ENCODE measurements at regions not wholly inside any gene's neighbourhood (a gene's known extent, or its start where the extent isn't known, plus 50 kb on each side); places are given as distances from the start of the nearest gene placed in this dataset.

- no peak for DNase-seq (ENCODE audit: low spot score)
- ChIA-PET CTCF (no interaction called here), POLR2A (ENCODE audit: low non-redundant PET) (no interaction called here)
- no peak for TF ChIP-seq CTCF (conservative IDR thresholded peaks at IDR 0.05; ENCODE audit: low read depth)
- no peak overlapping the region for H3K27ac ChIP-seq
Observed at GRCh38 chr18:39205565-39206195, 1640.1 kb upstream of the CELF4 start.

DNA sequence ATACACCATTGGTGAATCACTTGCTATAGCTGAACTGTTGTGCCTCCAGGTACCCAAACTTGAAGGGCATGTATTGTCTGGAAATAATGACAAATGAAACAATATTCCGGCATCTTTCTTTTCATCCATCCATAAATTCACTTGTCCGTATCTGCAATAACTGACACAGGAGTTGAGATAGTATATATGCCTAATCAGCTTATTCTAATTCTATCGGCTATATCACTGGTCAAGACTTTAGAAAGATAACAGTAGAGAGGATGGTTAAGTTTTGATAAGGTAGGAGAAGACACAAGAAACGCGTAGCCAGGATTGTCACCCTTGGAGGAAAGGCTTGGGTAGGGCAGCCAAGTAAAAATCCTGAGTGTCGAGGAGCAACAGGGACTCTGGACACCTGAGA, 1634.6 kb upstream of the CELF4 start:
- no peak for DNase-seq (ENCODE audit: low spot score)
- no peak for TF ChIP-seq CTCF (conservative IDR thresholded peaks at IDR 0.05; ENCODE audit: low read depth)
- no peak overlapping the region for H3K27ac ChIP-seq
- CTCF ChIA-PET: no interaction called here
- POLR2A ChIA-PET (ENCODE audit: low non-redundant PET): no interaction called here

DNA sequence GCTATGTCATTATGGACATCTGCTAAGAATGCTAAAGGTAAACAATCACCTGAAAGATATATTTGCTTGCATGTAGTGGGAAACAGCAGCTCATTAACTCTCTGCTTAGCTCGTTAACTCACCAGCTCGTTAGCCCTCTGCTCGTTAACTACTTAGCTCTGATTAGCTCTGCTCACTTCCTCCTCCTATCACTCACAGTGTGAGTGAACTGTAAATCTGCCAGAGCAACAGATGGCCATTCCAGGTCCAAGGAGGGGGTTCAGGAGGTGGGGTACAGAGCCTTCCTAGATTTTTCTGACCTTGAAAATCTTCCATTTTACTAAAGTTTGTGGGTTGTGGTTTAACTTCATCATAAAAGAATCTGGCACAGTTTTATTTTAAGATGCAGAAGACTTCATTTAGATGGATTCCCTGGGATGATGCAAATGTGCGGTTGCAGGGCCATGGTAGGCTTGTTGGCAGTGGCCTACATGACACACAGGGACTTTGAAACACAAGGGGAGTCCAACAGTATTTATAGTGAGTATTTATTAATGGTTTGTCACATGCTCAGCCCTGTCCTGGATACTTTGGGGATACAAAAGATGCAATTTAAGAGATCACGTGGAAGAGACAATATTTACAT, 1633.7 kb upstream of the CELF4 start:
- ChIA-PET CTCF (no interaction called here), POLR2A (ENCODE audit: low non-redundant PET) (no interaction called here)
- no peak for TF ChIP-seq CTCF (conservative IDR thresholded peaks at IDR 0.05; ENCODE audit: low read depth)
- H3K27ac ChIP-seq: no peak overlapping the region
- DNase-seq (ENCODE audit: low spot score): no peak

GRCh38 chr18:39198376-39198775, 1632.8 kb upstream of the CELF4 start:
- no peak overlapping the region for H3K27ac ChIP-seq
- TF ChIP-seq CTCF (conservative IDR thresholded peaks at IDR 0.05; ENCODE audit: low read depth): no peak
- ChIA-PET CTCF (no interaction called here), POLR2A (ENCODE audit: low non-redundant PET) (no interaction called here)
- DNase-seq (ENCODE audit: low spot score): peak; percentile 30

- no peak overlapping the region for H3K27ac ChIP-seq
- ChIA-PET CTCF (no interaction called here), POLR2A (ENCODE audit: low non-redundant PET) (no interaction called here)
- no peak for DNase-seq (ENCODE audit: low spot score)
- TF ChIP-seq CTCF (conservative IDR thresholded peaks at IDR 0.05; ENCODE audit: low read depth): no peak
Observed at GRCh38 chr18:39191931-39192330, 1626.3 kb upstream of the CELF4 start.

DNA sequence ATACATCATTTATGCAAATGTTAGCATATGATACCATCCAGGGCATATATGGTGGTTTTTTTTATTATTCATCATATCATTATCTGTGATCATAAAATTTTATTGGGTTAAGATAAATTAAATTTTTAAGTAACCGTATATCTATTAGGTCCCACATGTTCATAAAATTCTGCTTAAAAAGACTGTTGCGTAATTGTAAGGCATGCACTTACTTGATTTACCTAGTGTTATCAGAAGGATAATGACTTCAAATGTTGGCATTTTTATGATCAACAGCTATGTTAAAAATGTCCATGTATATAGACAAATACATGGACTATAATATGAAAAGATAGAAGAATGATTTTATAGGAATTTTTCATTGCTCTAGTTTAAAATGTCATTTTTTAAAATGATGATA, 1625.5 kb upstream of the CELF4 start:
- TF ChIP-seq CTCF (conservative IDR thresholded peaks at IDR 0.05; ENCODE audit: low read depth): no peak

More for the DNA sequence above, 1625.5 kb upstream of the CELF4 start:
- no peak for DNase-seq (ENCODE audit: low spot score)
- ChIA-PET CTCF (no interaction called here), POLR2A (ENCODE audit: low non-redundant PET) (no interaction called here)
- no peak overlapping the region for H3K27ac ChIP-seq

Data from RWPE1 (cell line).